GM21447 (cell line): ENCODE measurements at regions not wholly inside any gene's neighbourhood (a gene's known extent, or its start where the extent isn't known, plus 50 kb on each side); places are given as distances from the start of the nearest gene placed in this dataset.

Experiments
- ATAC-seq: cut with Tn5 transposase; IDR thresholded peaks from one replicate; pipeline ENCODE4 v1.9.1; 2021; ENCODE audit not compliant: unreplicated experiment

DNA sequence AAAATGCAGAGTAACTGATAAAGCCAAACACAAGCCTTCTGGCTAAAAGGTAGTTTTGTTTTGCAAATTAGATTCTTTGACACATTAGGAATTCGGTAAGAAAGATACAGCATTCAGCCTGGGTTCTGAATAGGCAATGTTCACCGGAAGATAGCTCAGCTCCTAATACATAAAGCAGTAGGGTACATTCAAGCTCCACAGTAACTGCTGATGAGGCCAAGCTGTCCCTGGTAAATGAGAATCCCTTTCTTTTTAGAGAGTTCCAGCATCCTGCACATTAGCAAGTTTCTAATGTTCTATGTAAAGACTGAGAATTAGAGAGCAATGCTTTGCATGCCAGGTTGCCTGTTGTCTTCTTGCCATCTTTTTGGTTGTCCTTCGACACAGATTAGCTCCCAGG is 316.3 kb upstream of the SLC14A2 start:
- no peak for ATAC-seq

DNA sequence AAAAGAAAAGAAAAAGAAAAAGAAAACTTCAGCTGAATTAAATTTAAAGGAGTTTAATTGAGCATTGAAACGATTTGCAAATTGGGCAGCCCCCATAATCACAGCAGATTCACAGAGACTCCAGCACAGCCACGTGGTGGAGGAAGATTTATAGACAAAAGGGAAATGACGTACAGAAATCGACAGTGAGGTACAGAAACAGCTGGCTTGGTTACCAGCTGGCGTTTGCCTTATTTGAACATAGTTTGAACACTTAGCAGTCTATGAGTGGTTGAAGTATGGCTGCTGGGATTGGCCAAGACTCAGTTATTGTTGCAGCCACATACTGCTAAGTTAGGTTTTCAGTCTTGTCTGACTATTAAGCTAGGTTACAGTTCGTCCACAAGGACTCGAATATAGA is 312.2 kb upstream of the SLC14A2 start:
- no peak for ATAC-seq

DNA sequence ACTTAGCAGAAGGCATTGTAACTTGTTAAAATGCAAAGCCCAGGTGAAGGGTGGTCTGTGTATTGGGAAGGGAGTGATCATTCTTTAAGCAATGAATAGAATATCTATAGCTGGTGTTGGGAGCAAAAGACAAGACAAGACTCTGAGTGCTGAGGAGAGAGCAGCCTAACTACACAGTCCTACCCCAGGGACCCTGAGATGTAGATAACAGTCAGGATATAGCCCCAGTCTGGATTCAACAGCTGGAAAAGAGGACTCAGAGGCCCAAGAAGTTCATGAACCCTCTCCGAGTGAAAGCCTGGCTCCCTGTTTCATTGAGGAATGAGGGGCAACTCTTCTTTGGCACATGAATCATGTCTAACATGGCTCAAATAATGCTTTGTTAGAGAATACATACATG is 310.7 kb upstream of the SLC14A2 start:
- ATAC-seq = no peak

DNA sequence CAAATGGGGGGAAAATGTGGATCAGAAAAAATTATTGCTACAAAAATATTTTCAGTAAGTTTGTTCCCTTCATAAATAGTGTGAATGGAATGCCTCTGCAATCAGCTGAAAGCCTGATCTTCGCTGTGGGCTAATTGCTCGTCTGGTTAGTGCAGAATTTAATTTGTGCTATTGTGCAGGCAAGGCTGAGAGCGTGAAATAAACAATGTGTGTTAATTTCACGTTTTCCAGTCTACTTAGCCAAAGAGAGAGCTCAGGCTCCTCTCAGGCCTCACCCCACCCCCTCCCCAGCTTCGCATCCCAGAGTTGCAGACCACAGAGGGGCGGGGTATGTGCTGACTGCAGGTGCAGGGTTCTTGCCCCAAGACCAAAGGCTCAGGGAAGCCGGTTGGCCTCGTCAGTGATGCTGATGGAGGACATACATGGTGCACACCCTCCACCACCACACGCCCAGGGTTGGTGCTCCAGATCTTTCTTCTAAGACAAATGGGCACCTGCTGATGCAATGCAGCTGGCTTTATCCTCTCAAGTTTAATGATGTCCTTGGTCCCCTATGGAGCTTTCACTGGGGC is 302.6 kb upstream of the SLC14A2 start:
- ATAC-seq = no peak

DNA sequence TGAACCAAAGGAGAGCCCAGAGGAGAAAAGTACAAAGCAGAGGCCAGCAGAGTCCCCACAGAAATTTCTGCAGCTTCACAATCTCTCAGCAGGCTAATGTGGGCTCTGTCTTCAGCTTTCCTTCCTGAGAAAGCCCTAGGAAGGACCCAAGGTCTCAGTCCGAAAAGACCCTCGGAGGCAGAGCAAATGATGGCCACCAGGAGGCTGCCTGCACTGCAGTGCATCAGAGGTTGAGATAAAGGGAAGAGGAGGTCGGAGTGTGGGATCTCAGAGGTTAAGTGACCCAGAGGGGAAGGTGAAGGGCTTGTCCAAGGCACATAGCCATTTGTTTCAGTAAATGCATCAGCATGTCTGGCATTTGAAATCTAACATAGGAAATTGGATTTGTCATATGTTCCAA is 299.1 kb upstream of the SLC14A2 start:
- ATAC-seq = no peak

DNA sequence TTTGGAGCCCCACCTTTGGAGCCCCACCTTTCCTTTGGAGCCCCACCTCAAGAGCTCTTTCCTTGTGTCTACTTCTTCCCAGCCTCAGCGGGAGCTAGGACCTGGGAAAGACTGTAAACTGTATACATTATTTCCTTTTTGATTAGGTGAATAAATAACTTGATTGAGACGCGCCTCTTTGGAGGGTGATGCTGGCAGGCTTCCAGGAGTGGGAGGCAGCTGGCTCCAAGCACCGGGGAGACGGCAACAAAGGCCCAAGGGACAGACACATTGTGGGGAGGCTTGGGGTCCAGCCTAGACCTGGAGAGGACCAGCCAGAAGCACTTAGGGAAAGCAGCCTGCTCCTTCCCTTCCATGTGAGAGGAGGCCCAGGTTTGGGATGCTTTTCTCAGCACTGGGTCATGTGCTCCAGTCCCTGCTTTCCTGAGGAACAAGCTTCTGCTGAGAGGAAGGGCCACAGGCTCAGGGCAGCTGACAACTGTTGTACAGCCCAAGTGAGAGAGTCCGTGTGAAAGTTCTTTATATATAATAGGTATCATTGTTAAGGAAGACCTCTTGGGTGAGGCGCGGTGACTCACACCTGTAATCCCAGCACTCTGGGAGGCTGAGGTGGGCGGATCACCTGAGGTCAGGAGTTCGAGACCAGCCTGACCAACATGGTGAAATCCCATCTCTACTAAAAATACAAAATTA is 297.2 kb upstream of the SLC14A2 start:
- ATAC-seq = no peak

DNA sequence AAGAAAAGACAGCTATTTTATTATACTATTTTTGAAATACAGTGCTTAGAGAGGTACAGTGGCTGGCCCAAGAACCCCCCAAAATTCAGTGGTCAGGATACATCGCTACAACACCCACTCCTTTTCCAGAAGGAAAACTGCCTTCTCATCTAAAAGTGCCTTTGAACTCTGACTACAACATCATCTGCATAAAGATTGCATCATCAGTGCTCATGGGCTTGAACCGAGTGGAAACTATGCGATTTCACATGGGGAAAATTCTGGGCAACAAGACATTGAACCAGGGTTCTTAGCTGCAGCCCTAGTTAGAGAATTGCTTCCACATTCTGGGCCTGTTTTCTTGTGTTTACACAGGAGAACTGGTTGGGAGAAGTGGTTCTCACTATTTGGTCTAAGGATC is 294.6 kb upstream of the SLC14A2 start:
- no peak for ATAC-seq

DNA sequence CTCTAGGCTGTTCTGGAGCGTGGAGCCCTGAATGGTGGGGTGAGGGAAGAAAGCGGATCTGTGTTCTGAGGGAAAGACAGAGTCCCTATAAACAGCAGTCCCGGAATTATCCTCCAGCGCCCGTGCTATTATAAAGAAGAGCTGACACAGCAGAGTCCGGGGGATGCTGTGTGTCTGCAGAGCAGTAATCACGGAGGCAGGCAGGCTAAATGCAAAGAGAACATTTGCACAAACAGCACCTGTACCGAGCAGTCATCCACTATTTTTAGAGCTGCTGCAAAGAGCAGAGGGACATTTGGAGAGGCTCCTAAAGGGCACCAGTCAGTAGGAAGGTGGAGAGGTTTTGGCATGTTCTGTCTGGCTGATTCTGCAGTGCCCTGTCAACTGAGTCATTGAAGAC is 293.8 kb upstream of the SLC14A2 start:
- no peak for ATAC-seq

DNA sequence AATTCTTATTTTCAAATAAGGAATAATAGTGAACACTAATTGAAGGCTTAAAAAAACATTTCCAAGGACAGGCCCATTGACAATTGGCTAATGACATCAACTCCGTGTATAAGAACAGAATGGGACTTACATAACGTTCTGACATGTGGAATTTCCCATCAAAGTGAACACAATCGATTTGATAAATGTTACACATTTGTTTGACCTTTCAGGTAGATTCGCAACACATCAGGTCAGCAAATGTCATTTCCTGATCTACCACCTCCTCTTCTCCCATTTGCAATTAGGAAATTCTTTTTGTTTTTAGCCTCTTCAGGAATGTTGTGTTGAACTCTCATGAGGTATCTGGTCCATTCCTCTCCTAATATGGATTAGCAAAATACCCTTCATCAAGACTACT is 292.9 kb upstream of the SLC14A2 start:
- ATAC-seq = no peak

DNA sequence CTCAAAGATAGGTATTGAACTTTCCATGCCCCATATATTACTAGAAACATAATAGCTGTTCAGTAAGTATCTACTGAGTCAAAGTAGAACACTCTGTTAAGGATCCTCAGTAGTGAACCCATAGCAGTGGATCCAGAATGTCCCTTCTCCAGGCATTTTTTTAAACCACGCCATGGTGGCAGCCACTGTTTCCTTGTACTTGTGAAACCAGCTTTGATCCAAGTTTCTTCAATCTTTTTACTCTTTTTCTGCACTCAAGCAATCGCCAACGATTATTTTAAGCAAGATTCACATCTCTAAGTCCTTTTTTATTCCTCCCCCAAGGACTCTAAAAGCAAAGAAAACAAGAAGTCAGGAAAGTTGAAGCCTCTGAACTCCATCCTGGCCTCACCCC is 291.2 kb upstream of the SLC14A2 start:
- no peak for ATAC-seq

DNA sequence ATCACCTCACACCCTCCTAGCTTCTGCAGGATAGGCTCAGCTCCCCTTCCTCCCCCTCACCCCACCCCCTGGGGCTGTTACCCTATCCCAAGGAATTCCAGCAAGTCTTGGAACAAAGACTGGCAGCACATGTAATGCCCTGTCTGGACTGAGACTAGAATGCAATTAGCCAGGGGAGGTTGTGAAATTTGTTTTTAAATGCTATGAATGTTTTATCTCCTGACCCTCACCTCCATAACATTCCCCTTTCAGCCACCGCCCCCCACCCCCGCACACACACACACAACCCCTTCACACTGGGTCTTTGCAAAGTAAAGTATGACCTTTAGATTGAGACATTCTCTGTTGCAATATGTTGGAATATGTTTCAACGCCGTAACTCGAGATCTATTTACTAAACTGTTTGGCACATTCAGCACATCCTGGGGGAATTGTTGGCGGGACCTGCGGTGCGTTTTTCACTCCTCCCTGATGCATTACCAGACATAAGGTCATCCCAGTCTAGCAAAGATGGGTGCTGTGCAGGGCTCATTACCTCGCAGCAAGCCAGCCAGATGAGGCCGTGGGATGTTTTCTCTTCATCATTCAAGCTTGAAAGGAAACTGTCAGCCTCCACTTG is 290.7 kb upstream of the SLC14A2 start:
- no peak for ATAC-seq

DNA sequence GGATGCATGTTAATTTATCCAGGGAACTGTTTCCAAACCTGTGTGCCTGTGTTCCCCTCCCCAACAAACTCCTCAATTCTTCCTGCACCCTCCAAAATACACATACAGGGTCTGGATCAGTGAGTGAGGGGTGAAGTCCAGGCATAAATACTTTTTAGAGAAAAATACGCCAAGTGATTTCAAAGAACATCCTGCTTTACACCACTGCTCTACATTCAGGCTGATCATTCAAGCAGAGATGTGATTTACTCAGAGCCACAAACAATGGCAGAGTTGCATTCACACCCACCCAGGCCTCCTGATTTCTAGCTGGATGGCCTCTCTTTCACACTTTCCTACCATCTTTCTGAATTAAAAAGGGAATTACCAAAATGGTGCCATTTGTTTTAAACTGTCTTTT is 289.5 kb upstream of the SLC14A2 start:
- ATAC-seq = no peak

DNA sequence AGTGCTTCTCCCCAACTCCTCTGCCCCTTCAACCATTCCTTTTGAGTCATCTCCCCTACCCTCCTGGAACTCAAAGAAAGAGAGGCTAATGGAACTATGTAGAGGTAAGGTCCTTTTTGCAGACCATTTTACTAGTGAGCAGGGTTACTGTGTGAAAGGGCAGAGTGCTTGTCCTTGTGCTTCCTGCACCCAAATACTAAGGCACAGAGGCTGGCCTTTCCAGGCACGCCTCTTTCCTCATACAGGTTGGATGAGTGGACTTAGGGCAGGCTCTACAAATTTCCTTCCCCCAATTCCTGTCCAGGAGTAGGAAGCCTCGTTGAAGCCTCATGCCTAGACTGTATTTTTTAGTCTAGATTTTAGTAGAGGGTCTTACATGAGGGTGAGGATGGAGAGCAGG is 288.8 kb upstream of the SLC14A2 start:
- no peak for ATAC-seq

DNA sequence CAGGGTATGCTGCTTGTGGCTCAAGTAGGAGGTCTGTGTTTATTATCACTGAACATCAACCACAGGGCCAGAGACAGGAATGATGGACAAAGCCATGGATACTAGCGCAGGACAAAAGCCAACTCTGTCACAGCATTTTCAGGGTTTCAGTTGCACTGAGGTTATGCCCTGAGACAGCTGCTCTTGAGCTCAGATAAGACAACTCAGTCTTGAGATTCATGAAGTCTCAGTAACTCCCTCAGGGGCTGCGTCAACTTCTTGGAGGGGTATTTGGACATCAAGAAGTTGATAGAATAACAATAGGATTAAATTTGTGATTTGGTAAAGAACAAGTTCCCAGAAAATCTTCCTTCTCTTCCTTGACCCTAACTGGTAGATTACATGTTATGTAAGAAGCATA is 287.0 kb upstream of the SLC14A2 start:
- ATAC-seq = no peak

DNA sequence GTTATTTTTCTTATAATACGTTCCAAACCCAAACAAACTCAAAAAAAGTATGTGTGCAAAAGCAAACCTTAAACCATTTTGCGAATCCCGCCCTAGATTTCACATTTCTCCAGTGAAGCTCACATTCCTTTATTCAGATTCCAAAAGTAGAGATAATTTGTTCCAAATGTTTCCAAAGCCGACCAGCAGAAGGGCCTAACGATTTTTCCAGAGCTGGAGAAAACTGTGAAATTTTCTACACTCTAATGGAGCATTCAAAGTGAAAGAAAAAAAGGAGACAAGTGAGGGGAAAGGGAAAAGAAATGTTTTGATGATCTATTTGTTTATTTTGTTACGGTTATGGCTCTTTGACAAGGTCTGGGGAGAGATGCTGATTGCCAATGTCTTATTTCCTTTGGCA is 286.5 kb upstream of the SLC14A2 start:
- ATAC-seq = no peak

DNA sequence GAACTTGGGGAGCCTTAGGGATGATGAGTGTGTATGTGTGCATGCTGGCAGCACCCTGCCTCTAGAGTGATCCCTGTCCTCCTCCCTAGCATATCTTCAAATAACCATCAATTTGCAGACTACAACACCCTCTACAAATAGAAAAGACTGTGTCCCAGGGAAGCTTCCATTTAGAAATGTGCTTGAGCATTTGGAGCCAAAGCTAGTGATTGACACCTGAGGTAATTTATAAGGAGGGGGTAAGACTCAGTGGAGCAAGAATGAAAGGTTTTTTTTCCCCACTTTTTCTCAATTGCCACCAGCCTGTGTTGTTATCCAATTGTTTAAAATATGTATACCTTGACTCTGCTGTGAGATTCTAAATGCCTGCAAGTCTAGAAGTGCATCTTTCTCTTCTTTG is 286.0 kb upstream of the SLC14A2 start:
- ATAC-seq = no peak

DNA sequence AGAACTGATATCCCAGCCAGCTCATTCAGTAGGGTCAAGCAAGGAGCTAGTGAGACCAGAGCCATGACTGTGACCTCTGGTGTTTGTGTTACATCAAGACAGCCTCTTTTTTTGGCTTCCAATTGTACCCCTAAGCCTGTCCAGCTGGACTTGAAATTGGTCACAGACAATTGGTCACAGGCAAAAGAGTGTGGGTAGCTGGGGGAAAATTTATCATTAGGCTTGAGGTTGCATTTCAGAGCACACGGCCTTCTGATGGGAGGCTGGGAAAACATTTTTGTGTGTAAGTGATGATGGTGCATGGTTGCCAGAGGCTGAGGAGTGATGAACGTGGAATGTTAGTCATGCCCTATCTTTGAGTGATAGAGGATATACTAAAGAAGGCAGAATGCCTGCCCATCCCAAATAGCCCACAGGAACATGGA is 285.1 kb upstream of the SLC14A2 start:
- ATAC-seq = no peak

DNA sequence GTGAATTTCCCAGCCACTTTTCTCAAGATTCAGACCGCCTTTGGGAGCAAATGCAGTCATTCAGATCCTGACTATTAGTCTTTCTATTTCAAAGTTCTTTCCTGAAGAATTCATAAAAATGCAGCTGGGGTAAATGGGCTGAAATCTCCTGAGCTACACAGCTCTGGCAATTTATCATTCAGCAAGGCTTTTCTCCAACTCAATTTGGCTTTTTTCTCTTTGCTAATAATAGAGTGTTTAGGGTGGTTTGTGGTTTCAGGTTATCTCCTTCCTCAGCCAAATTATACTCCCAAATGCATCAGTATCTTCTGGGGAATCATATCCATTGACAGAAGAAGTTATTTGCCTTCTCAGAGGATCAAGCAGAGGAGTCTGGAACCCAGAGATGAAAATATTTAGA is 282.4 kb upstream of the SLC14A2 start:
- no peak for ATAC-seq

DNA sequence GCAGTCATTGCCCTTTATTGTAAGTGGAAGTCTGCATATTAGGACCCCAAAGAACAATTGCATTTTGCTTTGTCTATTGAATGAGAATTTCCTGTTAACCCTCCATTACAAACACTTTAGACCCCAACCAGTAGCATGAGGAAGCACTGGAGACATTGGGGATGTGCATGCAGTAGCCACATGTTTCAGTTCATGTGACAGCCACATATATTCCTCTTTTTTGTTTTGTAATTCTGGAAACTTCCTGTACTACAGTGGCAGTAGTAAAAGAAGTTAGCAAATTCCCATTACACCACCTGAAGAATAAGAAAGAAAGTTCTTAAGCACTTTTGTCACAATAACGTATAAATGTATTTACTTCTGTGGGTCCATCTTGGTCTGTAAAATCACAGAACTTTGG is 281.1 kb upstream of the SLC14A2 start:
- no peak for ATAC-seq

DNA sequence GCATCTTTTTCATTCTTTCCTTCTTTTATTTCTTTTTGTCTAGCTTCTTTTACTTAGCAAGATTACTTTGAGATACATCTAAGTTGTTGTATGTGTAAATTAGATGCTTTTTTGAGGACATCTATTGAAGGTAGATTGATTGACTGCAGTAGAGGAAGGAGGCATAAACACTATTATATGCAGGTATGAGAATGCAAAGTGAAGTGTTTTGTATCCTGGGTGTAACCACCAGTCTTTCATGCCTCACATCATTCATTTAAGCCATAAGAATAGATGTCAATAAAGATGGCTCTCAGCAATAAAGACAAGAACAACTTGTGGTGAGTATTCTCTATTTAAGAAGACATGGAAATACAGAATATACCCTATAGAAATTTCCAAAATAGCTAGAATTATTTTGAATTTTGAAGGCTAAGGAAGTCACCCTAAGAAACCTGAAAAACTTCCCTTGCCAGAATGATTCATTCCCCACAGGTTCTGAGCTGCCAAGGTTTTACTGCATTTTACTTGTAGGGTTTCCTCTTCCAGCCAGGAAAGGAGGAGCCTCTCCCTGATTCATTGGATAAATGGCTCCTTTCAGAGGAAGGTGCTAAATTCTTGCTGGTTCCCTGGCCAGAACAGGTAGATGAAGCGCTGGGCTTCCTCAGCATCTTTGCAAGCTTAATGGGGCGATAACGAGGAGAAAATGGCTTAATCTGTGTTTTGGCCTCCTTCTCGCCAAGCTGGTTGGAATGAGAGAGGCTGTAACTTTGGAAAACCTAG is 279.8 kb upstream of the SLC14A2 start:
- no peak for ATAC-seq

DNA sequence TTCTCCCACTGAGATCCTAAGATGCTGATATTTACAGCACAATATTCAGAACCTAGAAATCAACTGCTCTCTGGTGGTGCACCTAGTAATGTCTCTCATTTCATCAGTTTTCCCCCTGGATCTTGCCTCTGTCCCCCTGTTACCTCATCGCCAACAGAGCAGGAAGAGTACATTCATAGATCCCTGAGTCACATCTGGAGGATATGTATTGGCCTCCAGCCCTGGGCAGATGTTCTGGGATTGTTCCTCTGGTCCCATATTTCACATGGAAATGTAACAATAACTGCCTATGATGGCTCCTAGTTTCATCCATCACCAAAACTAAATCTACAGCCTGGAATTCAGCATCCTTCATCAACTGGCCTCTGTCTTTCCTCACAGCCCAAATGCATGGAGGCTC is 278.8 kb upstream of the SLC14A2 start:
- ATAC-seq = no peak

DNA sequence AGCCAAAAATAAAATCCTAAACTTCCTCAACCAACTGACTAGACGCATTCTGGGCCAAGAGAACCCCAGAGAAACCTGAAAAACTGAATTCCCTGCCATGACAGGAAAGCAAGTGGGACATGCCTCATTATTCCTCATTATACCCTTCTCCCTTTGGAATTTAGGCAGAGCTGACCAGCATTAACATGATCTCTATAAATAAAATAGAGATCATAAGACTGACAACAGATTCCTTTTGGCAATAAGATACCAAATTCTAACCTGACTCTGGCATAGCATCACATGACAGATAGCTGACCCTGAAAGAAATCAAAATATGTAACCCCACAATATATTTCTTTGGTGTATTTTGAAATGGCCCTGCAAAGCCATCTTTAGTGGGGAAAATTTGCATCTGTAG is 277.8 kb upstream of the SLC14A2 start:
- no peak for ATAC-seq
